Spinal cord (tissue), 9 donors: ENCODE measurements at regions not wholly inside any gene's neighbourhood (a gene's known extent, or its start where the extent isn't known, plus 50 kb on each side); places are given as distances from the start of the nearest gene placed in this dataset.

Experiments used
- DNase-seq, 6 donors: peaks; one replicate each; pipeline versions ENCODE4 v3.0.0 to v3.0.0-alpha.2; 2013 to 2015; ENCODE audit warnings: low spot score in 6 of 6, low read depth in 4 of 6
- H3K27ac ChIP-seq: one replicate; pipeline ENCODE4 v1.5.1; 2013; ENCODE audit warnings: low read depth, low read length, control low read depth
- H3K27me3 ChIP-seq: one replicate; pipeline ENCODE4 v1.6.1; 2013; ENCODE audit warnings: low read length; ENCODE audit not compliant: control insufficient read depth, insufficient read depth
- H3K36me3 ChIP-seq: one replicate; pipeline ENCODE4 v1.6.1; 2013; ENCODE audit warnings: low read length; ENCODE audit not compliant: control insufficient read depth, insufficient read depth
- H3K4me1 ChIP-seq: one replicate; pipeline ENCODE4 v1.6.1; 2013; ENCODE audit warnings: low read length; ENCODE audit not compliant: control insufficient read depth, insufficient read depth
- H3K4me3 ChIP-seq: one replicate; pipeline ENCODE4 v1.5.1; 2013; ENCODE audit warnings: low read depth, low read length, control low read depth
- H3K9me3 ChIP-seq: one replicate; pipeline ENCODE4 v1.6.1; 2013; ENCODE audit warnings: low read length; ENCODE audit not compliant: control insufficient read depth, insufficient read depth
- WGBS: methylation state at CpG from one replicate; pipeline ENCODE4 v1.1.5; 2013; ENCODE audit warnings: missing lambda C conversion rate; ENCODE audit not compliant: insufficient coverage; 5-methylcytosine and 5-hydroxymethylcytosine counted together
- donor health status: healthy.

DNA sequence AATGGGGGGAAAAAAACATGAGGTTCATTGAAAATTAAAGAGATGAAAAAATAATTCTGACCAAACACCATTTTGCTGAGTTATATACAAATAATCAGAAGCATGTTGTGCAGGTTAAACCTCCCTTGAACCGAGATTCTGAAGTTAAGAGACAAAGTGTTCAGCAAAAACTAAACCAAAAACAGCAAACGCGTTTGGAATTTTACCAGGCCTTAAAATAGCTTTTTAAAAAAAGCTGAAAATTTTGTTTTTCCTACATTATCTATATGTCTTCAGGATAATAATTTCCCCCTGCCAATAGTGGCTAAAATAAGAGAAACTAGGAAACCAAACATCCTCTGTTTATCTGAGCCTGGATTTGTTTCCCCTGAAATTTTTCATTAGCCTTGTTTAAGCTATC is 191.7 kb upstream of the DAPK1 start:
- H3K27me3 ChIP-seq = no peaks in the 10 kb centered on the region
- whole genome bisulfite sequencing = no CpG with 5 or more reads among the region's 3 CpGs
- H3K4me3 ChIP-seq = no peak overlapping the region
- H3K36me3 ChIP-seq = no peaks in the 10 kb centered on the region
- H3K4me1 ChIP-seq = no peaks in the 10 kb centered on the region
- H3K9me3 ChIP-seq = no peaks in the 10 kb centered on the region
- no peak for DNase-seq
- no peak overlapping the region for H3K27ac ChIP-seq

DNA sequence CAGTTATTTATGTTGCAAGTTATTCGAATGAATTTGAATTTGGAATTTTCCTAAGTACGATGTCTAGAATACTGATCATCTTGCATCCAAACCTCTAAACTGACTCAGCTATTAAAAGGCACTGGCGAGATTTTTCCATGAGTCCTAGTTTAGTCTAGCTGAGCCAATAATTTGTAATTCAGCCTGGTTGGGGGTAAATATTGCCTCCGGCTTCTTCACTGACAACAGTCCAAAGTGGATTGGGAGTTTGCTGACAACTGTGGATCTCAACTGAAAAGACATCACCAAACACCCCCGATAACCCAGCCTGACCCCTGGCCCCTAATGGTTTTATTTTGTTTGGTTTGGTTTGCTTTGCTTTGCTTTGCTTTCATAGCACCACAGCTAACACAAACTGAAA is 189.8 kb upstream of the DAPK1 start:
- Histone ChIP-seq H3K36me3 (no peaks in the 10 kb centered on the region), H3K27ac (no peak overlapping the region), H3K27me3 (no peaks in the 10 kb centered on the region), H3K4me3 (no peak overlapping the region), H3K9me3 (no peaks in the 10 kb centered on the region), H3K4me1 (no peaks in the 10 kb centered on the region)
- DNase-seq = no peak
- whole genome bisulfite sequencing = no CpG with 5 or more reads among the region's 5 CpGs

GRCh38 chr9:87309236-87309635 is 188.4 kb upstream of the DAPK1 start:
- WGBS = 87% methylated on average over 3 of the region's 6 CpGs

GRCh38 chr9:87310827-87311523 is 186.7 kb upstream of the DAPK1 start:
- no peaks in the 10 kb centered on the region for H3K4me1 ChIP-seq
- no peaks in the 10 kb centered on the region for H3K9me3 ChIP-seq
- DNase-seq = no peak
- H3K27ac ChIP-seq = no peak overlapping the region
- no peak overlapping the region for H3K4me3 ChIP-seq
- H3K36me3 ChIP-seq = no peaks in the 10 kb centered on the region
- 83% methylated on average over 1 of the region's 4 CpGs for WGBS
- H3K27me3 ChIP-seq = no peaks in the 10 kb centered on the region

More at GRCh38 chr9:87309236-87309635, 188.4 kb upstream of the DAPK1 start:
- no peak overlapping the region for H3K4me3 ChIP-seq
- no peak for DNase-seq
- H3K27me3 ChIP-seq = no peaks in the 10 kb centered on the region
- no peaks in the 10 kb centered on the region for H3K4me1 ChIP-seq
- no peak overlapping the region for H3K27ac ChIP-seq
- H3K9me3 ChIP-seq = no peaks in the 10 kb centered on the region
- no peaks in the 10 kb centered on the region for H3K36me3 ChIP-seq

DNA sequence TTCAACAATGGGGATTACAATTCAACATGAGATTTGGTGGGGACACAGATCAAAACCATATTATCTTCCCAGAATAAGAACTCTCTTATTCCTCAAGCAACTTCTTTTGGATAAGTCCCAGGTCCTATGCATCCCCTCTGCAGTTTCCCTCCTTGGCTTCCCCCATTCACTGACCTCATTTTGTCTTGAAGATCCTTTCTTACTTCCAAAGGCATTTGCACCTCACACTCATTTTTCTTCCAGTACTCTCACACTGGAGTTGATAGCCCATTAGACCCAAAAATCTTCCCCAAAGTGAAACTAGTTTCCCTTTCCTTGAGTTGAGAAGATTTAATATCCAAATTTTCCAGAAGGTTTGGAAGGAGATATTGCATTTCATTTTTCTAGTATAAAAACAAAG is 178.0 kb upstream of the DAPK1 start:
- H3K36me3 ChIP-seq = no peaks in the 10 kb centered on the region
- H3K27me3 ChIP-seq = no peaks in the 10 kb centered on the region
- no peak overlapping the region for H3K4me3 ChIP-seq
- H3K4me1 ChIP-seq = no peaks in the 10 kb centered on the region
- no peaks in the 10 kb centered on the region for H3K9me3 ChIP-seq
- H3K27ac ChIP-seq = no peak overlapping the region
- DNase-seq = no peak

- Histone ChIP-seq H3K27me3 (no peaks in the 10 kb centered on the region), H3K4me1 (no peaks in the 10 kb centered on the region), H3K4me3 (no peak overlapping the region), H3K36me3 (no peaks in the 10 kb centered on the region), H3K27ac (no peak overlapping the region), H3K9me3 (no peaks in the 10 kb centered on the region)
- no peak for DNase-seq
- WGBS = 86% methylated on average over 1 of the region's 2 CpGs
These were observed 177.4 kb upstream of the DAPK1 start for GRCh38 chr9:87320146-87320884.

DNA sequence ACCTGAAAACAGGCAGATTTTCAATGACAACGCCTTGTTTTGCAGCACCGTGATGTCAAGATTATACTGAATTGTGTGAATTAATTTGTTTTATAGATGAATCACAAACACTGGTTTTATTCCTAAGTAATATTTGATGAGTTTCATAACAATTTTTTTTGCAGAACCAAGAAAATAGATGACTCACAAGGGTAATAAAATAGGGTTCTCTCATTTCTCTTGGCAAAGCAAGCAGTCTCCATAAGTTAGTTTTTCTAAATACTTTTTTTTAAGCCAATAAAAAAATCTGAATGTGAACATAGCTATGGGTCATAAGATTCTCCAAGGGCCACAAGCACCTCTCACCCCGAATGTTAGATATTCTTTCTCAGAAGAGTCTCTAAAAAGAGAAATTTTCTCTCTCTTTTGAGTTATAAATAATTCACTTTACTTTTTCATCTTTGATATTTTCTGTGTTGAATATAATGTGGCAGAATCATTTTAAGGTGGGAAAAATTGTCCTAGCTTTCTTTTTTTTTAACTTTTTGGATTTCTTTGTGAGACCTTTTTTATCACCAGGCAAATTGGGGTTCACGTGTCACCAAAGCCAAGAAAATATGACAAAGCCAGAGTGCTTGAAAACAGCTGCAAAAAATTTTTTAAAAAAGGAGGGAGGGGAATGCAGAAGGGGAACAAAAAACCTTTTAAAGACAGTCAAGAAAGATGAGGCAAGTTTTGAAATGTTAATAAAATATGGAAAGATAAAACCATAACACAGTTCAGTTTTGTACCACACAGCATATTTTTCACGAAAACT is 174.6 kb upstream of the DAPK1 start:
- H3K9me3 ChIP-seq = no peaks in the 10 kb centered on the region
- H3K36me3 ChIP-seq = no peaks in the 10 kb centered on the region
- no peak overlapping the region for H3K27ac ChIP-seq
- no peaks in the 10 kb centered on the region for H3K4me1 ChIP-seq
- DNase-seq = no peak
- no CpG with 5 or more reads among the region's 5 CpGs for WGBS
- H3K27me3 ChIP-seq = no peaks in the 10 kb centered on the region
- H3K4me3 ChIP-seq = no peak overlapping the region

- H3K36me3 ChIP-seq = no peaks in the 10 kb centered on the region
- H3K9me3 ChIP-seq = no peaks in the 10 kb centered on the region
- H3K4me3 ChIP-seq = no peak overlapping the region
- DNase-seq = no peak
- no peaks in the 10 kb centered on the region for H3K27me3 ChIP-seq
- 88% methylated on average over 1 of the region's 2 CpGs for WGBS
- no peak overlapping the region for H3K27ac ChIP-seq
- H3K4me1 ChIP-seq = no peaks in the 10 kb centered on the region
These were observed 173.7 kb upstream of the DAPK1 start for GRCh38 chr9:87323928-87324327.

DNA sequence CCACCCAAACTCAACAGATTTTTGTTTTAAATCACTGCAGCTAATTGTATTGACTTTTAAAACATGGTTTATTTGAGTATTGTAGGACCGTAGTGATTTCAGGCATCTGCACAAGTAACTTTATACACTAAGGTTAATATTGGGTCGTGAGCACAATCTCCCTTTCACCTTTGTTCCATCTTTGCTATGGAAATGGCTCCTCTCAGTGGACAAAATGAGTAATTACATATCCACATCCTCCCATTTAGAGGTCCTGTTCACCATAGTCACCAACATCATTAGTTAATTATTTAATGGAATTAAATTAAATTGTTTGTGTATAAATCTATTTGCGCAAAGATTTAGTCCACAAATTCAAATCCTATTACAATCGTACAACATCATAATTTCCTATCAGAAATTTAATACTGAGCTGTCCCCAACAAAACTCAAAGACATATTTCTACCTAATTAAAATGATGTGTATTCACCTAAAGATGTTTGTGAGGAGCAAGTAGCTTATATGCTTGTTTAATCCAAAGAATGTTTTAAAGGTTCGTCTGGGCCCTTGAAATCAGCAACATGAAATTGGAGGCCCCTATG is 173.0 kb upstream of the DAPK1 start:
- peak; percentile 48 to 94 (median 66) for DNase-seq
- no peaks in the 10 kb centered on the region for H3K36me3 ChIP-seq
- WGBS = no CpG with 5 or more reads among the region's 5 CpGs

More for the DNA sequence above, 173.0 kb upstream of the DAPK1 start:
- Histone ChIP-seq H3K9me3 (no peaks in the 10 kb centered on the region), H3K4me1 (no peaks in the 10 kb centered on the region), H3K27ac (no peak overlapping the region), H3K4me3 (no peak overlapping the region), H3K27me3 (no peaks in the 10 kb centered on the region)
